Daoy (cell line): ENCODE measurements at regions not wholly inside any gene's neighbourhood (a gene's known extent, or its start where the extent isn't known, plus 50 kb on each side); places are given as distances from the start of the nearest gene placed in this dataset.
"Not testable (repeated sequence)": the region's sequence is repeated elsewhere in the genome, so short reads cannot be mapped to it uniquely, and the experiment has no call there.

Experiments used
- DNase-seq: peaks from one replicate; pipeline ENCODE4 v3.0.0-alpha.2; 2015; ENCODE audit warnings: low read depth

- DNase-seq: no peak
Measured at GRCh38 chr4:22573198-22573597, 57.3 kb upstream of the ADGRA3 start.

GRCh38 chr4:22573641-22574040 lies 57.8 kb upstream of the ADGRA3 start:
- no peak for DNase-seq

- no peak for DNase-seq
Measured at GRCh38 chr4:22574424-22574823, 58.6 kb upstream of the ADGRA3 start.

GRCh38 chr4:22574880-22575279 lies 59.0 kb upstream of the ADGRA3 start:
- DNase-seq: no peak

GRCh38 chr4:22587253-22587652 lies 71.4 kb upstream of the ADGRA3 start:
- DNase-seq: no peak

GRCh38 chr4:22593933-22594332 lies 78.1 kb upstream of the ADGRA3 start:
- no peak for DNase-seq

GRCh38 chr4:22595684-22596083 lies 79.8 kb upstream of the ADGRA3 start:
- no peak for DNase-seq

GRCh38 chr4:22596409-22596808 lies 80.5 kb upstream of the ADGRA3 start:
- DNase-seq: no peak

- DNase-seq: no peak
Measured at GRCh38 chr4:22597471-22597870, 81.6 kb upstream of the ADGRA3 start.

- not testable (repeated sequence) for DNase-seq
Measured at GRCh38 chr4:22598113-22599047, 82.5 kb upstream of the ADGRA3 start.

GRCh38 chr4:22599228-22599928 lies 83.5 kb upstream of the ADGRA3 start:
- DNase-seq: not testable (repeated sequence)

GRCh38 chr4:22599929-22600432 lies 84.1 kb upstream of the ADGRA3 start:
- not testable (repeated sequence) for DNase-seq

GRCh38 chr4:22601638-22602037 lies 85.8 kb upstream of the ADGRA3 start:
- DNase-seq: not testable (repeated sequence)

- peak; percentile 43 for DNase-seq
Measured at GRCh38 chr4:22607382-22607781, 85.4 kb upstream of the GBA3 start.

- not testable (repeated sequence) for DNase-seq
Measured at GRCh38 chr4:22609951-22610525, 82.7 kb upstream of the GBA3 start.

GRCh38 chr4:22614114-22614513 lies 78.6 kb upstream of the GBA3 start:
- DNase-seq: no peak

GRCh38 chr4:22616516-22616915 lies 76.2 kb upstream of the GBA3 start:
- no peak for DNase-seq

GRCh38 chr4:22620144-22620543 lies 72.6 kb upstream of the GBA3 start:
- not testable (repeated sequence) for DNase-seq

- DNase-seq: not testable (repeated sequence)
Measured at GRCh38 chr4:22621970-22622369, 70.8 kb upstream of the GBA3 start.

- DNase-seq: not testable (repeated sequence)
Measured at GRCh38 chr4:22624002-22624401, 68.7 kb upstream of the GBA3 start.

- DNase-seq: no peak
Measured at GRCh38 chr4:22625311-22625710, 67.4 kb upstream of the GBA3 start.

- DNase-seq: not testable (repeated sequence)
Measured at GRCh38 chr4:22627851-22628250, 64.9 kb upstream of the GBA3 start.
